T47D (cell line): ENCODE measurements at regions not wholly inside any gene's neighbourhood (a gene's known extent, or its start where the extent isn't known, plus 50 kb on each side); places are given as distances from the start of the nearest gene placed in this dataset.

Experiments used
- DNase-seq, 2 experiments: peaks; one replicate each; pipeline versions ENCODE4 v3.0.0 to v3.0.0-alpha.2; 2011 to 2012; ENCODE audit warnings: low read depth in 1 of 2, low spot score in 1 of 2
- JUND ChIP-seq: IDR thresholded peaks from 2 replicates; pipeline ENCODE4 v1.6.1; 2012; ENCODE audit warnings: low read depth
- in situ Hi-C: cut with HindIII; loops from 2 replicates; pipeline ENCODE4 v1.10.0; 2016; ENCODE audit warnings: low sequenced_read_pairs, low pct_unique_long_range_greater_than_20kb

- in situ Hi-C loops: no loop called here
Measured at GRCh38 chr15:77688693-77689092, 56.0 kb upstream of the LINGO1 start.

GRCh38 chr15:77688266-77688665 lies 55.6 kb upstream of the LINGO1 start:
- DNase-seq: no peak
- TF ChIP-seq JUND: no peak

More at GRCh38 chr15:77688693-77689092, 56.0 kb upstream of the LINGO1 start:
- no peak for TF ChIP-seq JUND
- no peak for DNase-seq

GRCh38 chr15:77685082-77685815 lies 52.5 kb upstream of the LINGO1 start:
- in situ Hi-C loops: no loop called here
- no peak for TF ChIP-seq JUND
- DNase-seq: no peak

More at GRCh38 chr15:77688266-77688665, 55.6 kb upstream of the LINGO1 start:
- in situ Hi-C loops: no loop called here

GRCh38 chr15:77684341-77685081 lies 51.8 kb upstream of the LINGO1 start:
- in situ Hi-C loops: no loop called here
- TF ChIP-seq JUND: no peak

GRCh38 chr15:77682564-77682963 lies 49.9 kb upstream of the LINGO1 start:
- no peak for TF ChIP-seq JUND
- no peak for DNase-seq
- in situ Hi-C loops: no loop called here

More at GRCh38 chr15:77684341-77685081, 51.8 kb upstream of the LINGO1 start:
- no peak for DNase-seq
